ENCODE measurements at regions not wholly inside any gene's neighbourhood (a gene's known extent, or its start where the extent isn't known, plus 50 kb on each side); places are given as distances from the start of the nearest gene placed in this dataset.
"Not testable (repeated sequence)": the region's sequence is repeated elsewhere in the genome, so short reads cannot be mapped to it uniquely, and the experiment has no call there.

GRCh38 chr14:37874429-37875109 lies 279.1 kb downstream of the TTC6 start:
- Histone ChIP-seq H2AFZ (ENCODE audit: low read length) (peak overlapping the region; percentile 83), H3K4me3 (ENCODE audit: insufficient read depth, low read length) (no peak overlapping the region), H4K20me1 (ENCODE audit: insufficient read depth, low read length) (no peaks in the 10 kb centered on the region), H3K79me2 (ENCODE audit: insufficient read depth, low read length) (no peaks in the 10 kb centered on the region), H3K36me3 (ENCODE audit: insufficient read depth, low read length) (no peaks in the 10 kb centered on the region), H3K4me2 (ENCODE audit: insufficient read depth, low read length) (no peak overlapping the region), H3K27ac (ENCODE audit: low read depth, low read length) (no peak overlapping the region), H3K4me1 (ENCODE audit: insufficient read depth, low read length) (no peaks in the 10 kb centered on the region), H3K9me3 (ENCODE audit: low read depth, low read length) (no peaks in the 10 kb centered on the region), H3K27me3 (ENCODE audit: insufficient read depth, low read length) (no peaks in the 10 kb centered on the region)
- peak; percentile 95 for TF ChIP-seq CTCF (IDR thresholded peaks at IDR 0.05; ENCODE audit: extremely low read depth, low read depth, low read length)
- DNase-seq (ENCODE audit: insufficient read length, low spot score, missing footprints) = peak; percentile 51

DNA sequence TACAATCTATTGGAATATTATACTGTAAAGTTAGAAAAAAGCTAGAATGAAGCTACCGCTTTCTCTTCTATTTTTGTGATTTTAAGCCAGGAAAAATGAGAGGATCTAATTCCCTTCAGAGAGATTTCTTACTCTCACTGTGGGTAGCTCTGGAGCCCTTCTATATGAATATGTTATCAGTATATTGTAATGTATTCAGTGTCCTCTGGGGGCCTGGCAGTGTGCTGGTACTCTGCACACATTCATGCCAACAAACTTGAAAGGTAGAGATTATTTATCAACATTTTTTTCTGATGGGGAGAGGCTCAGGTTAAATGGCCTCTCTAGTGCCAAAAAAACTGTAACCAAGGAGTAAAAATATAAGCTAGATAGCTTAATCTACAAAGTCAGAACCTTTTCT lies 292.8 kb downstream of the TTC6 start:
- no peaks in the 10 kb centered on the region for H3K9me3 ChIP-seq (ENCODE audit: low read depth, low read length)
- no peak for TF ChIP-seq CTCF (IDR thresholded peaks at IDR 0.05; ENCODE audit: extremely low read depth, low read depth, low read length)

GRCh38 chr14:37889087-37889486 lies 293.7 kb downstream of the TTC6 start:
- Histone ChIP-seq H3K36me3 (ENCODE audit: insufficient read depth, low read length) (no peaks in the 10 kb centered on the region), H3K4me3 (ENCODE audit: insufficient read depth, low read length) (no peak overlapping the region), H4K20me1 (ENCODE audit: insufficient read depth, low read length) (no peaks in the 10 kb centered on the region), H3K79me2 (ENCODE audit: insufficient read depth, low read length) (no peaks in the 10 kb centered on the region), H3K27me3 (ENCODE audit: insufficient read depth, low read length) (no peaks in the 10 kb centered on the region), H3K27ac (ENCODE audit: low read depth, low read length) (no peak overlapping the region), H3K4me1 (ENCODE audit: insufficient read depth, low read length) (no peaks in the 10 kb centered on the region), H2AFZ (ENCODE audit: low read length) (no peak overlapping the region), H3K9me3 (ENCODE audit: low read depth, low read length) (no peaks in the 10 kb centered on the region), H3K4me2 (ENCODE audit: insufficient read depth, low read length) (no peak overlapping the region)
- DNase-seq (ENCODE audit: insufficient read length, low spot score, missing footprints) = peak; percentile 17
- no peak for TF ChIP-seq CTCF (IDR thresholded peaks at IDR 0.05; ENCODE audit: extremely low read depth, low read depth, low read length)

More for the DNA sequence above, 292.8 kb downstream of the TTC6 start:
- H3K27ac ChIP-seq (ENCODE audit: low read depth, low read length) = no peak overlapping the region
- H2AFZ ChIP-seq (ENCODE audit: low read length) = no peak overlapping the region
- no peaks in the 10 kb centered on the region for H3K4me1 ChIP-seq (ENCODE audit: insufficient read depth, low read length)
- H4K20me1 ChIP-seq (ENCODE audit: insufficient read depth, low read length) = no peaks in the 10 kb centered on the region
- H3K4me2 ChIP-seq (ENCODE audit: insufficient read depth, low read length) = no peak overlapping the region
- H3K79me2 ChIP-seq (ENCODE audit: insufficient read depth, low read length) = no peaks in the 10 kb centered on the region
- H3K36me3 ChIP-seq (ENCODE audit: insufficient read depth, low read length) = no peaks in the 10 kb centered on the region
- no peaks in the 10 kb centered on the region for H3K27me3 ChIP-seq (ENCODE audit: insufficient read depth, low read length)
- no peak overlapping the region for H3K4me3 ChIP-seq (ENCODE audit: insufficient read depth, low read length)
- no peak for DNase-seq (ENCODE audit: insufficient read length, low spot score, missing footprints)

DNA sequence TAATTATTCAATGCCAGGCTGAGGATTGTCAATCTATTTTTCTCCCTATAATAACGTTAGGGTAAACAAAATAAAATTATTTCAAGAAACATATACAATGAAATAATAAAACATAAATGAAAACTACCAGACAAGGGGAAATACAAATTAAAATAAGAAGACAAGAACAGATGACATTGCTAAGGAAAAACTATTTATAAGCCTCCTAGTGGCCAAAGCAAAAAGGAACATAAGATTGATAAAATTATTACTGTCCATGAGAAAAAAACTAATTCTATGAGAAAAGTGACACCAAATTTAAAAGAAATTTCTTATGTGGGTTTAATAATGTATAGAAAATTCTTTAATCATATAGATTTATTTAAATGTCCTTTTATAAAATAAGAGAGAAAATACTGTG lies 294.7 kb downstream of the TTC6 start:
- no peaks in the 10 kb centered on the region for H3K27me3 ChIP-seq (ENCODE audit: insufficient read depth, low read length)
- H3K4me3 ChIP-seq (ENCODE audit: insufficient read depth, low read length) = no peak overlapping the region
- peak; percentile 35 for TF ChIP-seq CTCF (IDR thresholded peaks at IDR 0.05; ENCODE audit: extremely low read depth, low read depth, low read length)
- H3K4me1 ChIP-seq (ENCODE audit: insufficient read depth, low read length) = no peaks in the 10 kb centered on the region
- H3K79me2 ChIP-seq (ENCODE audit: insufficient read depth, low read length) = no peaks in the 10 kb centered on the region
- no peak overlapping the region for H3K27ac ChIP-seq (ENCODE audit: low read depth, low read length)
- no peak overlapping the region for H2AFZ ChIP-seq (ENCODE audit: low read length)
- H4K20me1 ChIP-seq (ENCODE audit: insufficient read depth, low read length) = no peaks in the 10 kb centered on the region
- H3K4me2 ChIP-seq (ENCODE audit: insufficient read depth, low read length) = no peak overlapping the region
- no peak for DNase-seq (ENCODE audit: insufficient read length, low spot score, missing footprints)
- no peaks in the 10 kb centered on the region for H3K36me3 ChIP-seq (ENCODE audit: insufficient read depth, low read length)
- no peaks in the 10 kb centered on the region for H3K9me3 ChIP-seq (ENCODE audit: low read depth, low read length)

GRCh38 chr14:37891500-37891899 lies 296.1 kb downstream of the TTC6 start:
- not testable (repeated sequence) for H3K9me3 ChIP-seq (ENCODE audit: low read depth, low read length); H3K27ac ChIP-seq (ENCODE audit: low read depth, low read length); H3K36me3 ChIP-seq (ENCODE audit: insufficient read depth, low read length); H2AFZ ChIP-seq (ENCODE audit: low read length); H3K4me1 ChIP-seq (ENCODE audit: insufficient read depth, low read length); H3K27me3 ChIP-seq (ENCODE audit: insufficient read depth, low read length); H4K20me1 ChIP-seq (ENCODE audit: insufficient read depth, low read length); H3K4me3 ChIP-seq (ENCODE audit: insufficient read depth, low read length); H3K4me2 ChIP-seq (ENCODE audit: insufficient read depth, low read length); H3K79me2 ChIP-seq (ENCODE audit: insufficient read depth, low read length); DNase-seq (ENCODE audit: insufficient read length, low spot score, missing footprints)
